PC-3 (cell line): ENCODE measurements at regions not wholly inside any gene's neighbourhood (a gene's known extent, or its start where the extent isn't known, plus 50 kb on each side); places are given as distances from the start of the nearest gene placed in this dataset.

Experiments used
- ATAC-seq: fragments of 200-7000 bp; cut with Tn5 transposase; 2 replicates; pipeline ENCODE4 v1.9.1; 2020; ENCODE audit warnings: mild to moderate bottlenecking, moderate library complexity
- BruUV-seq: library from RNA; stranded (reverse); fragments of 400-500 nt; replicated peaks from 2 replicates; lab custom pipeline; 2021; lab: Mats Ljungman, UMichigan
- CTCF ChIA-PET: fragments of 300-600 bp; sonication (Branson Sonifier 250); formaldehyde crosslinking; loops from one replicate; lab custom pipeline; 2022; ENCODE audit warnings: antibody characterized with exemption; lab: Charles Lee
- POLR2A ChIA-PET: fragments of 300-600 bp; sonication (Branson Sonifier 250); formaldehyde crosslinking; loops from one replicate; lab custom pipeline; 2022; ENCODE audit warnings: antibody characterized with exemption; ENCODE audit not compliant: unreplicated experiment; lab: Charles Lee
- DNase-seq: peaks from one replicate; pipeline ENCODE4 v3.0.0-alpha.2; 2015
- H2AFZ ChIP-seq: fragments of 300-600 bp; sonication (generic); 2 replicates; pipeline ENCODE4 v1.6.0; 2016; ENCODE audit warnings: antibody characterized with exemption, low read length
- H3F3A ChIP-seq: fragments of 300-600 bp; sonication (generic); one replicate; pipeline ENCODE4 v1.6.0; 2017; ENCODE audit warnings: antibody characterized with exemption, low read length, control low read depth, mild to moderate bottlenecking; ENCODE audit not compliant: unreplicated experiment
- H3K27ac ChIP-seq: fragments of 300-600 bp; sonication (generic); 2 replicates; pipeline ENCODE4 v1.5.1; 2016; ENCODE audit warnings: mild to moderate bottlenecking, low read length
- H3K27me3 ChIP-seq: fragments of 300-600 bp; sonication (generic); 2 replicates; pipeline ENCODE4 v1.6.1; 2016; ENCODE audit warnings: low read length, mixed read lengths
- H3K36me3 ChIP-seq: fragments of 300-600 bp; sonication (generic); 2 replicates; pipeline ENCODE4 v1.6.1; 2016; ENCODE audit warnings: low read depth, mixed run types, low read length, mixed read lengths
- H3K4me1 ChIP-seq: fragments of 300-600 bp; sonication (generic); 2 replicates; pipeline ENCODE4 v1.5.1; 2016; ENCODE audit warnings: low read length; ENCODE audit not compliant: insufficient read depth
- H3K4me2 ChIP-seq: fragments of 300-600 bp; sonication (generic); 2 replicates; pipeline ENCODE4 v1.6.0; 2016; ENCODE audit warnings: low read length
- H3K4me3 ChIP-seq: fragments of 300-600 bp; sonication (generic); 2 replicates; pipeline ENCODE4 v1.5.1; 2016; ENCODE audit warnings: mild to moderate bottlenecking, low read length, mixed read lengths
- H3K79me2 ChIP-seq: fragments of 300-600 bp; sonication (generic); 2 replicates; pipeline ENCODE4 v1.6.1; 2017; ENCODE audit warnings: low read length, mixed read lengths
- H3K9ac ChIP-seq: fragments of 300-600 bp; sonication (generic); 2 replicates; pipeline ENCODE4 v1.6.0; 2016; ENCODE audit warnings: mild to moderate bottlenecking, low read length
- H3K9me2 ChIP-seq: fragments of 300-600 bp; sonication (generic); replicated peaks from 2 replicates; pipeline ENCODE4 v1.6.1; 2016; ENCODE audit warnings: mixed run types, low read length, mixed read lengths
- H3K9me3 ChIP-seq: fragments of 300-600 bp; sonication (generic); 2 replicates; pipeline ENCODE4 v1.6.1; 2016; ENCODE audit warnings: low read length, mixed read lengths
- H4K20me1 ChIP-seq: fragments of 300-600 bp; sonication (generic); 2 replicates; pipeline ENCODE4 v1.6.1; 2016; ENCODE audit warnings: low read length, mixed read lengths
- EZH2 ChIP-seq: fragments of 300-600 bp; sonication (generic); IDR thresholded peaks from one replicate; pipeline ENCODE4 v1.6.1; 2017; ENCODE audit warnings: antibody characterized with exemption, mild to moderate bottlenecking, low read length; ENCODE audit not compliant: unreplicated experiment
- EZH2phosphoT487 ChIP-seq: fragments of 300-600 bp; sonication (generic); IDR thresholded peaks from 2 replicates; pipeline ENCODE4 v1.6.1; 2018; ENCODE audit warnings: mild to moderate bottlenecking, antibody characterized with exemption, low read length, borderline replicate concordance
- intact Hi-C: fragments of 100-400 bp; cut with micrococcal nuclease; formaldehyde crosslinking; loops from 2 replicates; pipeline ENCODE4 v1.9.0; 2023
- TF ChIP-seq, protein P1 (sequence below): fragments of 300-600 bp; sonication (generic); conservative IDR thresholded peaks from 2 replicates; pipeline ENCODE4 v1.5.1; 2017; ENCODE audit warnings: antibody characterized with exemption, low read depth, mild to moderate bottlenecking, low read length

DNA sequence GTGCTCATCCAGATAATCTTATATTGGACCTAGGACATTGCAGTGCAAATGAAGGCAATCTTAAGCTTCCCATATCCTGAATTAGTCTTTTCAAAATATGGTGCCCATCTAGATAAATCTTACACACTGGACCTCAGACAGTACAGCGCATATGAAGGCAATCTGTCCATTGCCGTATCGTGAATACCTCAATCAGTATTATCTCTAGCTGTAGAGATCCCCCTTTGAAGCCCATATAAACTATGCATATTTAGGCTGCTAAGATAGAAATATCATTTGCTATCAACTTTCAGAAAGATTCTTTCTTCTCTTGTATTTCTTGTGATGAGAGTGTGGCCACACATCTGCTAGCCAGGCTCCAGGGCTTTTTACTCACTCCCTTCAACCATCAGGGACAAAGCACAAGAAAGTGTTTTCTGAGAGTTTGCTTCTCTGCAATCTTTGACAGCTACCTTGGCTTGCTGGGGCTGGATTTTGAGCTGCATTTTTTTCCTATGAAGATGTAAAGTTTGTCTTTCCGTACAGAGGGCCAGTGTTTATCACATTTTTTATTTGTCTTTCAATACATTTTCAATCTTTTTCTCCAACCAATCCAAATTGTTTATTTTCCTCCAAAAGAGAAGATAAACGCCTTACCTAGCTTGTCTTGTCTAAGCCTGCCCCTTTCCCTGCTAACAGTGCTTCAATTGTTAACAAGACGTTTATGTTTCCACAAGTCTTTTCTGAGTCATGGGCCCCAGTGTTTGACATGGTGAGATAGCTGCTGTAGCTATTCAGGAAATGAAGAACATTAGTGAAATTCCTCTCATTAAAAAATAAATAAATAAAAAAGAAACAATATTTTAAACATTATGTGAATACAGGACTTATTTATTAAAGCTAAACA lies 57.6 kb upstream of the FAT1 start:
- DNase-seq, result peak; percentile 77
- H3K9me2 ChIP-seq, result no peaks in the 10 kb centered on the region
- peaks cover 17% of the 10 kb centered on the region for H3K4me1 ChIP-seq
- H3K4me3 ChIP-seq, result no peak overlapping the region
- H4K20me1 ChIP-seq, result no peaks in the 10 kb centered on the region
- peak overlapping the region; percentile 69 for H3K27ac ChIP-seq
- TF ChIP-seq EZH2phosphoT487, result no peak
- TF ChIP-seq, protein P1, sequence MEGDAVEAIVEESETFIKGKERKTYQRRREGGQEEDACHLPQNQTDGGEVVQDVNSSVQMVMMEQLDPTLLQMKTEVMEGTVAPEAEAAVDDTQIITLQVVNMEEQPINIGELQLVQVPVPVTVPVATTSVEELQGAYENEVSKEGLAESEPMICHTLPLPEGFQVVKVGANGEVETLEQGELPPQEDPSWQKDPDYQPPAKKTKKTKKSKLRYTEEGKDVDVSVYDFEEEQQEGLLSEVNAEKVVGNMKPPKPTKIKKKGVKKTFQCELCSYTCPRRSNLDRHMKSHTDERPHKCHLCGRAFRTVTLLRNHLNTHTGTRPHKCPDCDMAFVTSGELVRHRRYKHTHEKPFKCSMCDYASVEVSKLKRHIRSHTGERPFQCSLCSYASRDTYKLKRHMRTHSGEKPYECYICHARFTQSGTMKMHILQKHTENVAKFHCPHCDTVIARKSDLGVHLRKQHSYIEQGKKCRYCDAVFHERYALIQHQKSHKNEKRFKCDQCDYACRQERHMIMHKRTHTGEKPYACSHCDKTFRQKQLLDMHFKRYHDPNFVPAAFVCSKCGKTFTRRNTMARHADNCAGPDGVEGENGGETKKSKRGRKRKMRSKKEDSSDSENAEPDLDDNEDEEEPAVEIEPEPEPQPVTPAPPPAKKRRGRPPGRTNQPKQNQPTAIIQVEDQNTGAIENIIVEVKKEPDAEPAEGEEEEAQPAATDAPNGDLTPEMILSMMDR, result no peak
- TF ChIP-seq EZH2, result no peak
- BruUV-seq, result no TSS peak
- no peaks in the 10 kb centered on the region for H3K79me2 ChIP-seq
- H3K36me3 ChIP-seq, result no peaks in the 10 kb centered on the region
- H3K27me3 ChIP-seq, result no peaks in the 10 kb centered on the region
- peak overlapping the region; percentile 57 for H3K4me2 ChIP-seq
- no peaks in the 10 kb centered on the region for H3F3A ChIP-seq
- ChIA-PET CTCF (interaction anchor here (0.6 to 0.7 kb wide), 2 partner anchors 45 to 111 kb away, joined by 3 read pairs; no protein-coding TSS in a partner anchor), POLR2A (interaction anchor here (0.6 to 0.7 kb wide), 2 partner anchors 54 to 55 kb away, joined by 3 to 5 read pairs; no protein-coding TSS in a partner anchor)
- H3K9ac ChIP-seq, result no peak overlapping the region
- peak; percentile 99 for ATAC-seq
- no peaks in the 10 kb centered on the region for H3K9me3 ChIP-seq
- intact Hi-C loops, result loop anchor here (2.0 to 5.0 kb wide), 2 partner anchors 52 to 151 kb away; no protein-coding TSS in a partner anchor
- H2AFZ ChIP-seq, result no peak overlapping the region

DNA sequence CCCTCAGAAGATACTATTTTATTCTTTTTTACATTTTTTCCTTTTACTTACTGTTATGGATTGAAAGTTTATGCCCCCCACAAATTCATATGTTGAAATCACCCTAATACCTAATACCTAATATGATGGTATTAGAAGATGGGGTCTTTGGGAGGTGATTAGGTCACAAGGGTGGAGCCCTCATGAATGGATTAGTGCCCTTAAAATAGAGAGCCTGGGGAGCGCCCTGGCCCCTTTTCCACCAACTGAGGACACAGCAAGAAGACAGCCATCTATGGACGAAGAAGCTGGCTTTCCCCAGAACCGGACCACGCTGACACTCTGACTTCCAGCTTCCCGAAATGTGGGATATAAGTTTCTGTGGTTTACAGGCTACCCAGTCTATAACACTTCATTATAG lies 58.6 kb upstream of the FAT1 start:
- Histone ChIP-seq H2AFZ (no peak overlapping the region), H3K4me3 (no peak overlapping the region), H3K9me2 (no peaks in the 10 kb centered on the region), H3K9me3 (no peaks in the 10 kb centered on the region), H3K27me3 (no peaks in the 10 kb centered on the region), H3K79me2 (no peaks in the 10 kb centered on the region), H3K4me2 (no peak overlapping the region), H3F3A (no peaks in the 10 kb centered on the region), H3K4me1 (peaks cover 17% of the 10 kb centered on the region), H3K27ac (no peak overlapping the region), H4K20me1 (no peaks in the 10 kb centered on the region), H3K9ac (no peak overlapping the region), H3K36me3 (no peaks in the 10 kb centered on the region)
- POLR2A ChIA-PET, result no interaction called here
- no TSS peak for BruUV-seq
- intact Hi-C loops, result loop anchor here (5.0 kb wide), 1 partner anchor 150 kb away; no protein-coding TSS in a partner anchor
- TF ChIP-seq, protein P1, result no peak
- TF ChIP-seq EZH2 (no peak), EZH2phosphoT487 (no peak)
- CTCF ChIA-PET, result no interaction called here
- DNase-seq (no peak), ATAC-seq (no peak)

DNA sequence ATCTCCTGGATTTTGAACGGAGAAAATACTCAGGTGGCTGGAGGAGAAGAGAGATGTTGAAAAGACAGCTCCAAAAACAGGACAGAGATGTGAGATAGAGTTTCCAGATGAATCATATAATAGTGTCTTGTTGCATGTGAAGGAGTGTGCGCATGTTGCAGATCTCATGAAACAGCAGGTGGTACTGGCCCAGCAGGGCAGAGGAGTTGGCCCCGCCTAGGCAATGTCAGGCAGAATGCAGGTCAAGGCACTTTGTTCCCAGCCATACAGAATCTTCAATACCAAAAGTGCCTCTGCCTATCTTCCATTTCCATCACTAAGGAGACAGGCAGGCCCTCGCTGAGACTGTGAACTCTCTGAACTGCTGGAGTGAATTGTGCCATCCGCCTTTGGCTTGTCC lies 63.9 kb upstream of the FAT1 start:
- H3K9me3 ChIP-seq, result no peaks in the 10 kb centered on the region
- no peak overlapping the region for H2AFZ ChIP-seq
- H3K4me3 ChIP-seq, result no peak overlapping the region
- no peaks in the 10 kb centered on the region for H3K79me2 ChIP-seq
- peaks cover 7% of the 10 kb centered on the region for H3K4me1 ChIP-seq
- H3K4me2 ChIP-seq, result no peak overlapping the region
- no peaks in the 10 kb centered on the region for H4K20me1 ChIP-seq
- no peak for DNase-seq
- no peak for ATAC-seq
- H3K9ac ChIP-seq, result no peak overlapping the region
- TF ChIP-seq, protein P1, result no peak
- TF ChIP-seq EZH2 (no peak), EZH2phosphoT487 (no peak)
- no TSS peak for BruUV-seq
- H3K9me2 ChIP-seq, result no peaks in the 10 kb centered on the region
- no peak overlapping the region for H3K27ac ChIP-seq
- intact Hi-C loops, result no loop called here
- H3K27me3 ChIP-seq, result no peaks in the 10 kb centered on the region
- CTCF ChIA-PET, result no interaction called here
- POLR2A ChIA-PET, result no interaction called here
- H3K36me3 ChIP-seq, result no peaks in the 10 kb centered on the region
- no peaks in the 10 kb centered on the region for H3F3A ChIP-seq
